KOPT-K1 (cell line): ENCODE measurements at regions not wholly inside any gene's neighbourhood (a gene's known extent, or its start where the extent isn't known, plus 50 kb on each side); places are given as distances from the start of the nearest gene placed in this dataset.

ENCODE experiments used
- H3K27ac ChIP-seq: fragments of 200-600 bp; sonication (generic); 2 replicates; pipeline ENCODE4 v1.5.1; 2016; ENCODE audit warnings: antibody characterized with exemption, mild to moderate bottlenecking, low read depth, low read length; ENCODE audit not compliant: poor library complexity, severe bottlenecking
- H3K36me3 ChIP-seq: fragments of 200-600 bp; sonication (generic); 2 replicates; pipeline ENCODE4 v1.5.1; 2017; ENCODE audit warnings: antibody characterized with exemption, mild to moderate bottlenecking, low read length, moderate library complexity; ENCODE audit not compliant: insufficient read depth
- H3K9me3 ChIP-seq: fragments of 200-600 bp; sonication (generic); 2 replicates; pipeline ENCODE4 v1.5.1; 2017; ENCODE audit warnings: antibody characterized with exemption, low read length, mild to moderate bottlenecking; ENCODE audit not compliant: insufficient read depth, poor library complexity, severe bottlenecking

DNA sequence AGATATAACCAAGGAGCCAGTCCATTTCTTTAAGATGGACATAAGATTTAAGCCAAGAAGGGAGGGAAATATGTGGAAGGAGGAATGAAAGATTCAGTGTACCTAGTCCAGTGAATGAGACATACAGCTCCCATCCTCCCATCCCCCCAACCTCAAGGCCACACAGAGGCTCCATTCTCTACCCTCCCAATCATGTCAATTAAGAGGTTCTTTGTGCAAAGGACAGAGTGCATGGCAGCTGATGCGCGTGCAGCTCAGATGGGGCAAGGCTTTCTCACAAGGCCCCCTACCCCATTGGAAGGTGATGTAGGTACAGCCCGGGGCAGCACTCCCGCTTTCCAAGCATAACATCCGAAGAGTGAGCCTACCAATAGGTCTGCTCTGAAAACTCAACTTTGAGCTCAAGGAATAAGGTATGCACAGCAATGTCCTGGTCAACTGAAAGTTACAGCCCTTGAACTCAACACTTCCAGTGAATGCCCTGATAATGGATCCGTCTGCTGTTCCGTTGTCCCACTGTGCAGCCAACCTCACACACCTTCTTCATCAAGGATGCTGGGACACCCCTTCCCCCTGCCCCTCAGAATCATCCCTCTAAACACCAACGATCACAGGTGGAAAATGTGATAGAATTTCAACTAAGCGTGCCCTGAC, 458.1 kb downstream of the SOX9 start:
- H3K36me3 ChIP-seq, result no peaks in the 10 kb centered on the region
- no peaks in the 10 kb centered on the region for H3K9me3 ChIP-seq
- no peak overlapping the region for H3K27ac ChIP-seq

DNA sequence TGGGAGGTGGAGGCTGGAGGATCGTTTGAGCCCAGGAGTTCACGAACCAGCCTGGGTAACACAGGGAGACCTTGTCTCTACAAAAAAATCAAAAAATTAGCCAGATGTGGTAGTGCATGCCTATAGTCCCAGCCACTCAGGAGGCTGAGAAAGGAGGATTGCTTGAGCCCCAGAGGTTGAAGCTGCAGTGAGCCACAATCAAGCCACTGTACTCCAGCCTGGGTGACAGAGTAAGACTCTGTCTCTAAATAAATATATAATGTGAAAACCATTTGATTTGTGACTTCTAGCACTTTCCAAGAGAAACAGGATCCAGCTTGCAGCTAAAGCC, 459.1 kb downstream of the SOX9 start:
- H3K36me3 ChIP-seq, result no peaks in the 10 kb centered on the region
- H3K9me3 ChIP-seq, result no peaks in the 10 kb centered on the region
- no peak overlapping the region for H3K27ac ChIP-seq

DNA sequence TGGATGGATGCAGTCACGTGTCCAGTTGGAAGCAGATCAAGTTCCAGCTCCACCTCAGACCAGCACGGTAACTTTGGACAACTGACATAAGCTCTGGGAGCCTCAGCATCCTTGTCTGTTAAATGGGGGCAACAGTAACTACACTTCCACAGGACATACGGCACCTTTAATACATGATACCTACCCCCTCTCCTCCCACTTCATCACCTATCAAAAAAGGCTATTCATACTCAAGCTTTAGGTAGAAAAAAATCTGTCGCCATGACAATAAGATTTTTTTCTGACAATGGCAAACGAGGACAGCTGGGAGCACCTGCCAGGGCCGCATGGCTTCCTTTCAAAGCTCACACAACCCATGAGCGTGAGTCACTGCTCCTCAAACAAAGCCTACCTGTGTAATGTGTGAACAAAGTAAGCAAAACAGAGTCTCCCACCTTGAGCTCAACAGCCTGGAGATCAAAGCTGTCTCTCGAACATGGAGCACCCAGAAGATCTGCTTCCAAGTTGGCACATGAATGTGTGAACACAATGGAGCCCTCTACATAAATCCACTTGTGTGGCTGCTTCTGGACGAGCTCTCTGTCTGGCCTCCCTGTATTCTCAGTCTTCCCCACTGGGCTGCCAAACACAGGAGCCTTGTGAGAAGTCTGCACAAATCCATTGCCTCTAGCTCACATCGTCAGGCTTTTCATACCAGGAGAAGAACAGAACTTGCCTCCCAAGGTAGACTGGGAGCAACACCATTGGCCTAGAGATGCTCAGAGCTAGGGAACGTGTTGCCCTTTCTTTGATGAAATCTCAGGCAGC, 459.7 kb downstream of the SOX9 start:
- H3K9me3 ChIP-seq, result no peaks in the 10 kb centered on the region
- no peaks in the 10 kb centered on the region for H3K36me3 ChIP-seq
- no peak overlapping the region for H3K27ac ChIP-seq

DNA sequence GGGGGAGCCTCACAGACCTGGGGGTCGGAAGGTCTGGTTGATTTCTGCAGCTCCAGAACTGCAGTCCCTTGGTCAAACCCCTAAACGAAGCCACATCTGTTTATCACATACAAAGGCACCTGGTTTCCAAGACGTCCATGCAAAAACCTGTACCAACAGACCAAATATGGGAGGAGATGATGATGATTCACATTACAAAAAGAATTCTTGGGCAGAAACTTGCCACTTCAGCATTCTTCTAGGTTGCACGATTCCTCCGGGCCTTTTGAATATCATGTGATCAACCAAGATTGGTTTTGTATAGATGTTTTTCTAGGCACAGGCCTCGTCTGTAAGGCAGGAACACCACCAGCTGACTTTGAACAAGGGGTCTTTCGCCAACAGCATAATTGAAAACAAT, 466.3 kb downstream of the SOX9 start:
- H3K36me3 ChIP-seq, result no peaks in the 10 kb centered on the region
- H3K27ac ChIP-seq, result no peak overlapping the region
- H3K9me3 ChIP-seq, result no peaks in the 10 kb centered on the region

DNA sequence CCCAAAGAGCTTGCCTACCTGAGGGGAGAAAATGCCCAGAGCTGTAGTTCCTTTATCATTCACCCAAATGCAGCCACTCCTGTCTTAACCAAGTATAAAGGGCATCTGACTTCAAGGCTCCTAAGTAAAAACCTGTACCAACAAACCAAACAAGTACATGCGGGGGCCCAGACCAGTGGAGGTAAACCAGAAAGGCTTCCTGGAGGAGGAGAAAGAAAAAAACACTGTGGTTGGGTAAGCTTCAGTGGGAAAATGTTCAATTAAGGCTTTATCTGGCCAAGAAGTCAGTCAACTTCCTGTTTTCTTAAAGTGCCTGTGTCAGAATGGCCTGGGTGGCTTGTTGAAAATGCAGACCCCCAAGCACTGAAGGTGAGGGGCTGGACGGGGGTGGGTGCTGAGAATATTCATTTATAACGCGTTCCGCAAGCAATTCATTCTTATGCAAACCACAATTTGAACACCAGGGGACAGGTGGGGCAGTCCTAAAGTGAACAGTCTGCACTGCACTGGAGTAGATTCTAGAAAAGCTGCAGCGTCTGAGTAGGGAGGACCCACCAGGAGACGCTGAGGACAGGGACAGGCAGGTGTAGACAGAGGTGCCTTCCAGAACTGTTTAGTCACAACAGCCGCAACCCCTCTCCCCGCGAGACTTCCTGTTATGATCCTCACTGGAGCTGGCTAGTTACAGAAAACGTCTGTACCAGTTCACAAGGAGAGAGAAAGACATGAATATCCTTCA, 467.1 kb downstream of the SOX9 start:
- Histone ChIP-seq H3K27ac (no peak overlapping the region), H3K9me3 (peaks cover 6% of the 10 kb centered on the region)

DNA sequence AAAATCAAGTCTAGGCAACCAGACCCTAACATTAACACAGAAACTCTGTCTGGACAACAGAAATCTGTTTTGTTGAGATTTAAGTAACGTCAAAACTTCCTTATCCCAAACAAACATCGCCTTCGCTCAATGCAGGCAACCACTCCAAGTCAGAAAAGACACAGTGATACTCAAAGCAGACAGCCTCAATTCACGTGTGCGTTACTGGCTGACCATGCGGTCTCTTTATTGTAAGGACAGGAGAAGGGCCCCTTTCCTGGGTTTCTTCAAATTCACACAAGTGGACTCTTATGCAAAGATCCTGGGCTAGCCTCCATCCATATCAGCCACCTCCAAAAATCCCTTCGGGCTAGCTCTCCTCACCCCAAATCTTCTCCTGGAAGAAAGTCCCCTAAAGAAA, 467.7 kb downstream of the SOX9 start:
- peaks cover 6% of the 10 kb centered on the region for H3K9me3 ChIP-seq
- no peaks in the 10 kb centered on the region for H3K36me3 ChIP-seq
- H3K27ac ChIP-seq, result no peak overlapping the region

More for the DNA sequence above, 467.1 kb downstream of the SOX9 start:
- H3K36me3 ChIP-seq, result no peaks in the 10 kb centered on the region

DNA sequence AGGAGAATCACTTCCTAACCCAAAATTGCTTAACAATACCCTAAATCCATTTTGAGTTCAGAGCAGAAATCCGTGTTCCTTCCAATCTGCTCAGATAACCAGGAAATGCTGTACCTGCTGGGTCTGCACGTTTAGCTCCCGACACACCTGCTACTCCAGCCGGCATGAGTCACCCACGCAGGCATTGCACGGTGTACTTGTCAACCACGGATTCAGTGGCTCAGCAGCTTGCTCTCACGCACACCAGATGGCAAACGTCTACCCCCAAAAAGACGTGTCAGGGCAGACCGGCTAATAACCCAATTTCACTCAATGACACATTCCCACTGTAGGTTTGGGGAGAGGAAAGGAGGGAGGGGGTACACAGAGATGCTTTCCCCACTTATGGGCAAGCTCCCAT, 468.1 kb downstream of the SOX9 start:
- Histone ChIP-seq H3K36me3 (no peaks in the 10 kb centered on the region), H3K27ac (no peak overlapping the region), H3K9me3 (peaks cover 6% of the 10 kb centered on the region)

DNA sequence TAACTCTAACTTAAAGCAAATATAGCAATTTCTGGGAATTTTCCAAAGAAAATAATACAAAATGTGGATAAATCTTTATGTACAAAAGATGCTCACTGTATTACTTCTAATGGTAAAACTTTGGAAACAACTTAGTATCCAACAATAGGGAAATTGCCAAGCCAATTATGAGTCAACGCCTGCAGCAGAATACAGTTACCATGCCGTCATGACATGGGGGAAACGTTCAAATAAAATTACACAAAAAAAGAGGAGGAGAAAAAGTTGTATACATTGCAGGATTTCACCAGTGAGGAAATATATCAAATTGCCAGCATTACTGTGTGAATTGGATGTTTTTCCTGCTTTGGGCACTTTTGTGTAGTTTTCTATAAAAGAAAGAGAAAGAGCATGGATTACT, 469.6 kb downstream of the SOX9 start:
- Histone ChIP-seq H3K36me3 (no peaks in the 10 kb centered on the region), H3K27ac (no peak overlapping the region), H3K9me3 (peaks cover 6% of the 10 kb centered on the region)

DNA sequence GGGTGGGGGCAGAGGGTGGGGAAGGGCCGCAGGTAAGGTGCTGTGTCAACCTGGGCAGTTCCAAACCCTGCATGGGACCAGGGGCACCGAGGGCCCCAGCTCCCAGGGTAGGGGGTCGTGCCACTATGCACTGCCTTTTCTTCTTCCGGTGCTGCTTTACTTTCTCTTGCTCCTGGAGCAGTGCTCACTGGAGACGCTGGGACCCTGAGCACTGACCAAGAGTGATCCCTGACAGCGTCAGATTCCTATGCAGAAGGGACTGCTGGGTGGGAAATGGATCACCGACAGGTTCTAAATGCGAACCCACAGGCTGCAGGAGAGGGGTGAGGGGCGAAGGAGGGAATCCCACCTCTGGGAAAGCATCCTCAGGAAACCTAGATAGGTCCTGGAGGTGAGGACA, 470.1 kb downstream of the SOX9 start:
- Histone ChIP-seq H3K9me3 (peaks cover 6% of the 10 kb centered on the region), H3K27ac (no peak overlapping the region), H3K36me3 (no peaks in the 10 kb centered on the region)

DNA sequence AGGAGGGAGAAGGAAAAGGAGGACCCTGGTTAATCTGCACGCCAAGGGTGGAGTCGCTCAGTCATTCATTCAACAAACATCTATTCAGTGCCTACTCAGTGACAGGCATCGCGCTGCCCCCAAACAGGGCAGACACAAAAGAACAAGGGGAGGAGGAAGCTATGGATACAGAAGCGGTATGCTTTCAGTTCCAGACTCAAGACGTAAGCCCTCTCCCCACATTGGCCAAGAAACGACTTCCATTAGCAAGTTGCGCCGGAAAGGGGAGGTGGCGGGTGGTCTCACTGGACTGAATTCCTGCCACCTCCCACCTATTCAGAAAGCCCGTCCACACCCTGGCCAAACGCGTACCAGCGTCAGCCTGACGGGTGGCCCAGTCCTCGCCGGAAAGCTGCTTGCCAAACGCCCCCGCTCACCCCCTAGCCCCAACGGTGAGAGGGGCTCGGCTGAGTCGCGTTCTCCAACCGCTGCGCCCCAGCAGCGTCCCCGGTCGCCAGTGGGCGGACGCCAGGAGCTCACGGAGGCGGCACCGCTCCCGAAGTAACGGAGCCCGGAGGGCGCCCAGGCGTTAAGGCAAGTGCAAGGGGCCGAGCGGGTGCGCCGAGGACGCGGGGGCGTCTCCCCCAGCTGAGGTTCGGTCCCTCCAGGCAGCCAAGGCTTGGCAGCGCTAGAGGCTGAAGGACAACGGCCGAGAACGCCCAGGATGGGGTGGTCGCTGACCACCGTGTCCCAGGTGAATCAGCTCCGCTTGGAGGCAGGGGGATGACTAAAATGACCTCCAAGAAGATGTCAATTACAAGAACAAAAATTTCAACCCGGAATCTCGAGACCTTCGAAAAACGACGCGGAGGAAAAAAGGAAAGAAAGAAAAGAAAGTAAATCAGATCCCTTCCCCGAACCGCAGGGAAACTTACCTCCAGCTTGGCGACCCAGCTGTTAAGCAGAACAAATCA, 470.7 kb downstream of the SOX9 start:
- peaks cover 6% of the 10 kb centered on the region for H3K9me3 ChIP-seq
- H3K27ac ChIP-seq, result no peak overlapping the region
- H3K36me3 ChIP-seq, result no peaks in the 10 kb centered on the region

DNA sequence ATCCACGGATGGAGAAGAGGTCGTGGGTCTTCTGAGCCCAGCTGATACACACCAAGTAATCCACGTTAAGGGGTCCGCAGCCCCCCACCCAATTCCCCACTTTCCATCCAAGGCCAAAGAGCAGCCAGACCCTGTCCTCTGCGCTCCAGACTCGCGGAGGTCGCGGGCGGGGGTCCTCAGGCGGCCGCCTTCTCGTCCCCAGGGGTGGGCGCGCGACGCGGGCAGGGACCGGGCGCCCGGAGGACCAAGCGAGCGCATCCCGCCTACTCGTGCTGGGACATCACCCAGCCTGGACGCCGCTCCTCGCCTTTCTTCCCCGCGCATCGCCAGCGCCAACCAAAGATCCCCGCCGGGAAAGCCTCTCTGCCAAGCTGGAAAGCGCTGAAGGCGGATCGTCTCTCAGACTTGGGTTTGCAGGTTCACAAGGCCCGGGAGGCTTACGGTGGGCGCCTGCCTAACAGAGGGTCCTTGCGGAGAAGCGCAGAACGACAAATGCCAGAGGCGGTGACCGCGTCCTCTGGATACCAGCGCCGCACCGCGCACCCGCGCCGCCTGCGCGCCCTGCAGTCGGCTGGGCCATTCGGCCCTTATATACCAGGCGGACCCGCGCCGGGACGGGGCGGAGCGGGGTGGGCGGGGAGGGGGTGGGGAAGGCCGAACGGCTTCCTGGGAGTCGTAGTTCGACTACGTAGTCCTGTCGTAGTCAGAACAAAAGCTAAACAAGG, 471.6 kb downstream of the SOX9 start:
- H3K9me3 ChIP-seq, result peaks cover 6% of the 10 kb centered on the region
- H3K27ac ChIP-seq, result no peak overlapping the region
- no peaks in the 10 kb centered on the region for H3K36me3 ChIP-seq

DNA sequence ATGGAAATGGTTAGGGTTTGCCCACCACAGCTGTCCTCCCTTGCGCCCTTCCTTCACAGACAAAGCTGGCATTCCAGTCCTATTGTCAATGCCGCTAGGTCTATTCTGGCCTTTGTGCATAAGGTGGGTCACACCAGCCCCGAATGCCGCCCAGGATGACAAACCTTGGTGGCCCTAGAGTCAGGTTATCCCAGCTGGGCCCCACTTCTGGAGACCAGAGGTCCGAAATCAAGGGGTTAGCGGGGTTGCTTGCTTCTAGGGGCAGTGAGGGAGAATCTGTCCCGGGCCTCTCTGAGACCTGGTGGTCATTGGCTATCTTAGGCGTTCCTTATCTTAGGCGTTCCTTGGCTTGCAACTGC, 472.1 kb downstream of the SOX9 start:
- Histone ChIP-seq H3K9me3 (peaks cover 6% of the 10 kb centered on the region), H3K36me3 (no peaks in the 10 kb centered on the region), H3K27ac (no peak overlapping the region)

DNA sequence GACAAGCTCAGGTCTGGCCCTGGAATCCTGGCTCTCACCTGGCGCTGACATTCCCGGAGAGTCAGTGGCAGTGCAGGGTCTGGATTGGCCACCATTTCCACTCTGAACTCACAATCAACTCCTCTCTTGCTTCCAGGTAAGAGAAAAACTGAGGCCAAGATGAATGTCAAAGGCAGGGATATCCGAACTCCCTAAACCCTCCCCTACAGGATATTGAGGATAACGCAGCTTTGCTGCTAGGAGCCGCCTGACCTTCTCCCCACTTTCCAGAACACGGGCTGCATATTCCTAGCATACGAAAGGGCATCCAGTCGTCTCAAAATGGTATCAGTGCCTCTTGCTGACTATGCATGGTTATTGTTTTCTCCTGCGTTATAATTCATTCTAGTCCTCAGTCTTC, 473.4 kb downstream of the SOX9 start:
- peaks cover 6% of the 10 kb centered on the region for H3K9me3 ChIP-seq
- H3K36me3 ChIP-seq, result no peaks in the 10 kb centered on the region
- no peak overlapping the region for H3K27ac ChIP-seq
